ENCODE measurements at regions not wholly inside any gene's neighbourhood (a gene's known extent, or its start where the extent isn't known, plus 50 kb on each side); places are given as distances from the start of the nearest gene placed in this dataset.
"Not testable (repeated sequence)": the region's sequence is repeated elsewhere in the genome, so short reads cannot be mapped to it uniquely, and the experiment has no call there.

DNA sequence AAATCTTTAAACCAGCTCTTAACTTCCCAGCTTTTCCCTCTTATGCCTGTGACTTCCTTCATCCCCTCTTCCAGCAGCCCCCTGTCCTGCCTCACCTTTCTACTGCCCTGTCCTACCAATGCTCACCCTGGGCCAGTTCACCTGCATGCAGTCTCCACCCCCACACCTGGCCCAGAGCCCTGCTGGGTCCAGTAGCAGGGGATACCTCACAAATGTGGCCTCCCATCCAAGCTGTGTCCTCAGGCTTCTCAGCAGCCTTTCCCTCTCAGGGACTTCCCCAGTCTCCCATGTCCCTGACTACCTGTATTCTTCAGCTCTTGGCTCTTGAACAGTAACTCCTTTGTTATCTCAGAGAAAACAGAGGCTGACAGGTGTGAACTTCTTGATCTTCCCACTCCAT lies 503.2 kb downstream of the MFSD1 start:
- no peak for DNase-seq
- no peaks in the 10 kb centered on the region for H3K27me3 ChIP-seq (ENCODE audit: control insufficient read depth in 1 of 2, insufficient read depth in 2 of 2, low read length in 1 of 2)
- H3K9me3 ChIP-seq (ENCODE audit: control insufficient read depth, low read length): no peaks in the 10 kb centered on the region
- ATAC-seq (ENCODE audit: low FRiP score): no peak
- H3K27ac ChIP-seq (ENCODE audit: low read depth in 1 of 2, low read length in 2 of 2): no peak overlapping the region
- H3K4me3 ChIP-seq (ENCODE audit: low read length in 2 of 2): no peak overlapping the region
- no peaks in the 10 kb centered on the region for H3K36me3 ChIP-seq (ENCODE audit: control insufficient read depth in 1 of 2, insufficient read depth in 2 of 2, low read length in 1 of 2)
- intact Hi-C loops (cut with DNase I): no loop called here
- no peaks in the 10 kb centered on the region for H3K4me1 ChIP-seq (ENCODE audit: control insufficient read depth in 1 of 2, insufficient read depth in 2 of 2, low read length in 2 of 2)

DNA sequence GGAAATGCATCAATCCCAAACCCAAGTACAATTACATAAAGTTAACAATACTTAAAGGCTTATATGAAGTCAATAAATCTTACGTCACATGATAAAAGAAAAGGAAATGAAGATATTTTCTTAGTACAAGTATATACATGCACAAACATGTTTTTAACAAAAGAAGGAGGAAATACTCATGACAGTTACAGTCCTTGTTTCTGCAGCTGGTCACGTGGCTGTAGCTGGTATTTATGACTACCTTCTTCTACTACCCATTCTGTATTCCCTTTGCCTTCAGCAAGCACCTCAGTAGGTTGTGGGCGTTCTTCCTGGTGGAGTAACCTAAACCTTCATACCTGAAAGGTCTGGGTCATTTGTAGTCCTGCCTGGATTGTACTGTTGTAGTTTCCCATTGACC lies 514.9 kb downstream of the MFSD1 start:
- H3K9me3 ChIP-seq (ENCODE audit: control insufficient read depth, low read length); H3K27ac ChIP-seq (ENCODE audit: low read depth in 1 of 2, low read length in 2 of 2); H3K4me3 ChIP-seq (ENCODE audit: low read length in 2 of 2); ATAC-seq (ENCODE audit: low FRiP score); intact Hi-C loops (cut with DNase I); DNase-seq; H3K27me3 ChIP-seq (ENCODE audit: control insufficient read depth in 1 of 2, insufficient read depth in 2 of 2, low read length in 1 of 2); H3K4me1 ChIP-seq (ENCODE audit: control insufficient read depth in 1 of 2, insufficient read depth in 2 of 2, low read length in 2 of 2); H3K36me3 ChIP-seq (ENCODE audit: control insufficient read depth in 1 of 2, insufficient read depth in 2 of 2, low read length in 1 of 2): not testable (repeated sequence)
- WGBS, 2 donors: 77 to 81% methylated on average over 3 of the region's 3 CpGs

DNA sequence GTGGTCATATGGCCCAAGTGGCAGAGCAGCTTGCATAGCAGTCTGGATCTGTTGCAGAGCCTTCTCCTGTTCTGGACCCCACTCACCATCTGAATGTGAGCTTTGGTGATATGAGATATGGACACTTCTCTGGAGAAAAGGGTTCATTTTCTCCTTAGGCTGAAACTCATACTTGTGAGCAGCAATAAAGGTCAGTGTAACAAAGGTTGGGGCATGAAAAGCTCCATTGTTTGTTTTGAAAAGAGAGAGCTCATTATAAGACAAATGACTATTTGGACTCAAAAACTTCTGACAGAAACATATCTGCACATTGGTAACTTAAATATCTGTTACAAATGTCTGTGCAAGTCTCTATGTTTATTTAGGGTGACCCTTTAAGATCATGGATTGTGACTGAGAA lies 517.3 kb downstream of the MFSD1 start:
- Histone ChIP-seq H3K27ac (ENCODE audit: low read depth in 1 of 2, low read length in 2 of 2) (no peak overlapping the region), H3K9me3 (ENCODE audit: control insufficient read depth, low read length) (no peaks in the 10 kb centered on the region), H3K27me3 (ENCODE audit: control insufficient read depth in 1 of 2, insufficient read depth in 2 of 2, low read length in 1 of 2) (no peaks in the 10 kb centered on the region), H3K4me1 (ENCODE audit: control insufficient read depth in 1 of 2, insufficient read depth in 2 of 2, low read length in 2 of 2) (no peaks in the 10 kb centered on the region), H3K4me3 (ENCODE audit: low read length in 2 of 2) (no peak overlapping the region), H3K36me3 (ENCODE audit: control insufficient read depth in 1 of 2, insufficient read depth in 2 of 2, low read length in 1 of 2) (no peaks in the 10 kb centered on the region)
- DNase-seq: no peak
- no peak for ATAC-seq (ENCODE audit: low FRiP score)
- intact Hi-C loops (cut with DNase I): no loop called here

DNA sequence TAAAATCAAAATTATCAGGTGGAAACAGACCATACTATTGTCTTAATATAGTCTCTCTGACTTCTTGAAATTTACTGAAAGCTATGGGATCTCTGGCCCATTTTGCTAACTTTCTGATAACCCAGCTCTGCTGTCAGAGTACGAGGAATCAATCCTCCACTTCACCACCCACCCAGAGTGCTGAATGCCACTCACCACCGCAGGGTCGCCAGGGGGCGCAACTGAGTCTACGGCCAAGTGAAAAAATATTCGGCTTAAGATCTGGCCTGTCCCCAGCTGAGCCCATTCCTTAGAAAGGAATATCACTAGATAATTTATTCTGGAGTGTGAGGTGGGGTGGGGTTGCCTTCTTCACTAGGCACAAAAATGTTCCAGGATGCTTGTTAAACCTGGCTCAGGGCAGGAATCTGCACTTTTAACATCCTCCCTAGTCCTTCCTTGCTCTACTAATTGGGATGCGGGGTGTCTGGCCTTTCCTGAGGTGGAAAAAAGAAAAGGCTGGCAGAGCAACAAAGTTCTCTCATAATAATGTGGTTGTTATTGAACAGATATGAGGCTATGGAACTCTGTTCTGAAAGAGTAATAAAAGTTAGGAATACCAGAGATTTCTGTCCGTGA lies 520.6 kb downstream of the MFSD1 start:
- Histone ChIP-seq H3K27ac (ENCODE audit: low read depth in 1 of 2, low read length in 2 of 2) (no peak overlapping the region), H3K4me1 (ENCODE audit: control insufficient read depth in 1 of 2, insufficient read depth in 2 of 2, low read length in 2 of 2) (no peaks in the 10 kb centered on the region), H3K27me3 (ENCODE audit: control insufficient read depth in 1 of 2, insufficient read depth in 2 of 2, low read length in 1 of 2) (no peaks in the 10 kb centered on the region), H3K4me3 (ENCODE audit: low read length in 2 of 2) (no peak overlapping the region), H3K36me3 (ENCODE audit: control insufficient read depth in 1 of 2, insufficient read depth in 2 of 2, low read length in 1 of 2) (no peaks in the 10 kb centered on the region), H3K9me3 (ENCODE audit: control insufficient read depth, low read length) (no peaks in the 10 kb centered on the region)
- intact Hi-C loops (cut with DNase I): no loop called here
- ATAC-seq (ENCODE audit: low FRiP score): no peak
- 39 to 40% methylated on average over 8 of the region's 8 CpGs for WGBS, 2 donors
- DNase-seq: peak in 1 of 2 donors; percentile 72

DNA sequence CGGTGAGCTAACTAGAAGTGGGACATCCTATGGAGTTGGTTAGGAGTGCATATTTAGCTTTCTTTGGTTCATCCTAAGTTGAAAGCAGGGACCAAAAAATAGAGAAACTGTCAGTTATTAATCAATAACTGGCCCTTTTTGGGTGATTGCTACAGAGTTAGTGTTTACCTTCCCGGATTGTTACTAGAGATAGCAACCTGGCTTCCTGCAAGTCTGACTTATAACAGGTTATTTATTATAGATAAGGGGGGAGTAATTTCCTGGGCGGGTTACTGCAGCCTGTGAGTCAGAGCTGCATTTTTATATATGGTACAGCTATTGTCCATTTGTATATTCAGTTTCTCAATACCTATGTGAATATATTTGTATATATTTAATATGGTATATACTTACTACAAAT lies 522.0 kb downstream of the MFSD1 start:
- DNase-seq: no peak
- ATAC-seq (ENCODE audit: low FRiP score): no peak
- 53 to 56% methylated on average over 3 of the region's 3 CpGs for WGBS, 2 donors

DNA sequence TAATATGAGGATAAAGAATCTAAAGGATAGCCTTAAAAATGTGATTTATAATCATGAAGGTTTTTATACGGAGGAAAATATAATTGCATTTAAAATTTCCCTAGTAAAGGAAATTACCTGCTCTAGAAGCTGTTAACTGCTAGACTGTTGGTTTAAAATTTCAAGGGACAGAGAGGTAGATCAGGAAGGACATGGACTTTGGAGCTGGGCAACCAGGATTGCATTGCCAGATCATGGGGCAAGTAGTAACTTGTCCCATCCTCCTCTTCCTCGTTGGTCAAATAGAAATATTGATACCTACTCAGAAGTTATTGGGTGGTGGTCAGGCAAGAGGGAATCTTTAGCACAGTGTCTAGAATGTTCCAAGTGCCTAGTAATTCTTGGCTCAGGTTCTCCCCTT lies 525.1 kb downstream of the MFSD1 start:
- WGBS, 2 donors: 70 to 74% methylated on average over 2 of the region's 2 CpGs
- H3K36me3 ChIP-seq (ENCODE audit: control insufficient read depth in 1 of 2, insufficient read depth in 2 of 2, low read length in 1 of 2): no peaks in the 10 kb centered on the region
- H3K27ac ChIP-seq (ENCODE audit: low read depth in 1 of 2, low read length in 2 of 2): no peak overlapping the region
- H3K4me1 ChIP-seq (ENCODE audit: control insufficient read depth in 1 of 2, insufficient read depth in 2 of 2, low read length in 2 of 2): no peaks in the 10 kb centered on the region
- no peaks in the 10 kb centered on the region for H3K9me3 ChIP-seq (ENCODE audit: control insufficient read depth, low read length)
- no peak for DNase-seq
- no peak overlapping the region for H3K4me3 ChIP-seq (ENCODE audit: low read length in 2 of 2)
- H3K27me3 ChIP-seq (ENCODE audit: control insufficient read depth in 1 of 2, insufficient read depth in 2 of 2, low read length in 1 of 2): no peaks in the 10 kb centered on the region
- no peak for ATAC-seq (ENCODE audit: low FRiP score)
- intact Hi-C loops (cut with DNase I): no loop called here

More for the DNA sequence above, 522.0 kb downstream of the MFSD1 start:
- H3K27ac ChIP-seq (ENCODE audit: low read depth in 1 of 2, low read length in 2 of 2): no peak overlapping the region
- H3K27me3 ChIP-seq (ENCODE audit: control insufficient read depth in 1 of 2, insufficient read depth in 2 of 2, low read length in 1 of 2): no peaks in the 10 kb centered on the region
- H3K4me1 ChIP-seq (ENCODE audit: control insufficient read depth in 1 of 2, insufficient read depth in 2 of 2, low read length in 2 of 2): no peaks in the 10 kb centered on the region
- intact Hi-C loops (cut with DNase I): no loop called here
- H3K9me3 ChIP-seq (ENCODE audit: control insufficient read depth, low read length): no peaks in the 10 kb centered on the region
- H3K4me3 ChIP-seq (ENCODE audit: low read length in 2 of 2): no peak overlapping the region
- no peaks in the 10 kb centered on the region for H3K36me3 ChIP-seq (ENCODE audit: control insufficient read depth in 1 of 2, insufficient read depth in 2 of 2, low read length in 1 of 2)

DNA sequence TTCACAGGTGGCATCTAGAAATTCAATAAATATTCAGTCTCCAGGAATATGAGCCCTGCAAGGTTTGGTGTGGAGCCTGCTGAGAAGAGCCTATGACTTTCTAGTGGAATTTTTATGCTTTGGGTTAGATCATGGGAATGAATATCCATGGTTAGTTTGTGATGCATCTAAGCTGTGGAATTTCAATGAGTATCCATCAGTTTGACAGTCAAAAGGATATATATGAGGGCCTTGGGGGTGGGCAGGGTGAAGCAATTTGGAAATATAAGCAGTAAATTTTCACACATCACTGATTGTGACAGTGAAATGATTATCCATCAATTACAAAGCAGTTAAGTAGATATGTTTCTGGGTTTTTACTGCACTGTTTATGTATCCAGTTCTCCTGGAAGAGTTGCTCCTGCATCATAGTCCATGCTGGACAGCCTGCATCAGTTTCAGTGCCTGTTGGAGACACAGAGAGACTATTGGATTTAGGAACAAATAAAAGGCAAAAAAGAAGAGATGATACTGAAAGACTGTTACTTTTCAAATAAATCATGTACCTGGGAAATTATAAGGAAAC lies 530.8 kb downstream of the MFSD1 start:
- Histone ChIP-seq H3K27me3 (ENCODE audit: control insufficient read depth in 1 of 2, insufficient read depth in 2 of 2, low read length in 1 of 2) (no peaks in the 10 kb centered on the region), H3K4me3 (ENCODE audit: low read length in 2 of 2) (no peak overlapping the region), H3K36me3 (ENCODE audit: control insufficient read depth in 1 of 2, insufficient read depth in 2 of 2, low read length in 1 of 2) (no peaks in the 10 kb centered on the region), H3K4me1 (ENCODE audit: control insufficient read depth in 1 of 2, insufficient read depth in 2 of 2, low read length in 2 of 2) (no peaks in the 10 kb centered on the region), H3K27ac (ENCODE audit: low read depth in 1 of 2, low read length in 2 of 2) (no peak overlapping the region), H3K9me3 (ENCODE audit: control insufficient read depth, low read length) (no peaks in the 10 kb centered on the region)
- DNase-seq: no peak
- intact Hi-C loops (cut with DNase I): no loop called here
- no peak for ATAC-seq (ENCODE audit: low FRiP score)

DNA sequence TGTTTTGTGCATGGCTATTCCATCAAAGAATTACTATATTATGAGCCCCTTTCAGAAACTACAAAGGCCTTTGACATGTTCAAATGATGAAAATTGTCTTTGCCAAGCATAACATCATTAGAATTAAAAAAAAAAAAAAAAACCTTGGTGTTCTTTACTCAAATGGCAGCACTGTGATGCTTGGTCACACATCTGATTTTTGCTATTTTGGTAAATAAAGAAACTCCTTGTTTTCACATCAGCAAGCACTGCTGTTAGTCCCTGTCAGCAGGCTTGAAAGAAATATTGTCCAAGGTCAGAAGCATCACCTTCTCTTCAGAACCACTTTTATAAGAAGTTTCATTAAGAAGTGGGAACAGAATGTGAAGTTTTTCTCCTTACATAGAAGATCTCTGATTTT lies 537.3 kb downstream of the MFSD1 start:
- ATAC-seq (ENCODE audit: low FRiP score) (no peak), DNase-seq (no peak)
- no peaks in the 10 kb centered on the region for H3K9me3 ChIP-seq (ENCODE audit: control insufficient read depth, low read length)
- H3K4me3 ChIP-seq (ENCODE audit: low read length in 2 of 2): peak overlapping the region in 1 of 2 donors; percentile 26
- no peak overlapping the region for H3K27ac ChIP-seq (ENCODE audit: low read depth in 1 of 2, low read length in 2 of 2)
- H3K27me3 ChIP-seq (ENCODE audit: control insufficient read depth in 1 of 2, insufficient read depth in 2 of 2, low read length in 1 of 2): no peaks in the 10 kb centered on the region
- intact Hi-C loops (cut with DNase I): no loop called here
- no peaks in the 10 kb centered on the region for H3K4me1 ChIP-seq (ENCODE audit: control insufficient read depth in 1 of 2, insufficient read depth in 2 of 2, low read length in 2 of 2)
- H3K36me3 ChIP-seq (ENCODE audit: control insufficient read depth in 1 of 2, insufficient read depth in 2 of 2, low read length in 1 of 2): no peaks in the 10 kb centered on the region

DNA sequence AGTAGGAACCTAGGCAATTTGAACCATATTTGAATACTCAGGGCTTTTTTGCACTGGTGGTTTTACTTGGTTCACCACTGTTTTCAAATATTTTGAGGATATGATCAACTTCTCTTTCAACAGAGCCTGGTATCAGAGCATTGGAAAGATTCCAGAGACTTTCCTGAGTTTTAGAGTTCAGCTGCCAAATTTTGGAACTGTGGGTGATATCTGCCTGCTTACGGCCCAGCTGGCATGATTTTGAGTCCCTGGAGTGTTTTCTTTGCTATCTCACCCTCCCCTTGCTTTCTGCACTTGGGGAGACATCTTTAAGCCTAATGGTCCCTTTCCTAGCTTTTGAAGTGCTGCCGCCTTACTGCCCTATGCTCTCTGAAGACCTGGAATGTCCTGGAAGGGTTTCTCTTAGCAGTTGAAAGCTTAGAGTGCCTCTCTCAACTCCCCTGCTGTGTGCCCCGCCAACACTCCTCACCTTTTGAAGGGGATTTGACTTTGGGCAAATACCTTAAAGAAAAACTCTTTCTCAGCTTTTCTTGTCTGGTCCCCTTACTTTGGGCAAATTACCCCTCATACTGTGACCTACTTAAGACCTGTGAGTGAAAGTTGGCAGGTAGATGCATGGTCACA lies 539.1 kb downstream of the MFSD1 start:
- Histone ChIP-seq H3K27me3 (ENCODE audit: control insufficient read depth in 1 of 2, insufficient read depth in 2 of 2, low read length in 1 of 2) (no peaks in the 10 kb centered on the region), H3K36me3 (ENCODE audit: control insufficient read depth in 1 of 2, insufficient read depth in 2 of 2, low read length in 1 of 2) (no peaks in the 10 kb centered on the region), H3K4me1 (ENCODE audit: control insufficient read depth in 1 of 2, insufficient read depth in 2 of 2, low read length in 2 of 2) (no peaks in the 10 kb centered on the region), H3K4me3 (ENCODE audit: low read length in 2 of 2) (no peak overlapping the region), H3K27ac (ENCODE audit: low read depth in 1 of 2, low read length in 2 of 2) (no peak overlapping the region), H3K9me3 (ENCODE audit: control insufficient read depth, low read length) (no peaks in the 10 kb centered on the region)
- DNase-seq: no peak
- intact Hi-C loops (cut with DNase I): no loop called here
- WGBS, 2 donors: 3 to 32% methylated on average over 3 of the region's 3 CpGs
- ATAC-seq (ENCODE audit: low FRiP score): no peak
